ENCODE measurements at regions not wholly inside any gene's neighbourhood (a gene's known extent, or its start where the extent isn't known, plus 50 kb on each side); places are given as distances from the start of the nearest gene placed in this dataset.

- no peak for DNase-seq (ENCODE audit: low spot score)
- in situ Hi-C loops (cut with HindIII; ENCODE audit: low sequenced_read_pairs): no loop called here
Measured at GRCh38 chr15:70558406-70559264, 204.7 kb downstream of the UACA start.

- no peak for DNase-seq (ENCODE audit: low spot score)
- in situ Hi-C loops (cut with HindIII; ENCODE audit: low sequenced_read_pairs): no loop called here
Measured at GRCh38 chr15:70557521-70558258, 205.7 kb downstream of the UACA start.

GRCh38 chr15:70556779-70557178 is 206.6 kb downstream of the UACA start:
- no peak for DNase-seq (ENCODE audit: low spot score)
- in situ Hi-C loops (cut with HindIII; ENCODE audit: low sequenced_read_pairs): no loop called here

- DNase-seq (ENCODE audit: low spot score): no peak
- in situ Hi-C loops (cut with HindIII; ENCODE audit: low sequenced_read_pairs): no loop called here
Measured at GRCh38 chr15:70556151-70556741, 207.1 kb downstream of the UACA start.

- no peak for DNase-seq (ENCODE audit: low spot score)
- in situ Hi-C loops (cut with HindIII; ENCODE audit: low sequenced_read_pairs): no loop called here
Measured at GRCh38 chr15:70555713-70556112, 207.6 kb downstream of the UACA start.

- no peak for DNase-seq (ENCODE audit: low spot score)
- in situ Hi-C loops (cut with HindIII; ENCODE audit: low sequenced_read_pairs): no loop called here
Measured at GRCh38 chr15:70547846-70548487, 215.4 kb downstream of the UACA start.

GRCh38 chr15:70545526-70545925 is 217.8 kb downstream of the UACA start:
- no peak for DNase-seq (ENCODE audit: low spot score)
- in situ Hi-C loops (cut with HindIII; ENCODE audit: low sequenced_read_pairs): no loop called here

- in situ Hi-C loops (cut with HindIII; ENCODE audit: low sequenced_read_pairs): no loop called here
- no peak for DNase-seq (ENCODE audit: low spot score)
Measured at GRCh38 chr15:70541511-70541910, 221.8 kb downstream of the UACA start.

GRCh38 chr15:70539912-70540530 is 223.3 kb downstream of the UACA start:
- in situ Hi-C loops (cut with HindIII; ENCODE audit: low sequenced_read_pairs): no loop called here
- DNase-seq (ENCODE audit: low spot score): no peak

GRCh38 chr15:70539409-70539808 is 223.9 kb downstream of the UACA start:
- no peak for DNase-seq (ENCODE audit: low spot score)
- in situ Hi-C loops (cut with HindIII; ENCODE audit: low sequenced_read_pairs): no loop called here

GRCh38 chr15:70538278-70538677 is 225.1 kb downstream of the UACA start:
- in situ Hi-C loops (cut with HindIII; ENCODE audit: low sequenced_read_pairs): no loop called here
- DNase-seq (ENCODE audit: low spot score): no peak

GRCh38 chr15:70535955-70536338 is 227.4 kb downstream of the UACA start:
- no peak for DNase-seq (ENCODE audit: low spot score)
- in situ Hi-C loops (cut with HindIII; ENCODE audit: low sequenced_read_pairs): no loop called here

- in situ Hi-C loops (cut with HindIII; ENCODE audit: low sequenced_read_pairs): no loop called here
- DNase-seq (ENCODE audit: low spot score): no peak
Measured at GRCh38 chr15:70535071-70535954, 228.0 kb downstream of the UACA start.

- DNase-seq (ENCODE audit: low spot score): no peak
- in situ Hi-C loops (cut with HindIII; ENCODE audit: low sequenced_read_pairs): no loop called here
Measured at GRCh38 chr15:70533931-70534742, 229.2 kb downstream of the UACA start.

- in situ Hi-C loops (cut with HindIII; ENCODE audit: low sequenced_read_pairs): no loop called here
- DNase-seq (ENCODE audit: low spot score): no peak
Measured at GRCh38 chr15:70532531-70533186, 230.7 kb downstream of the UACA start.

- DNase-seq (ENCODE audit: low spot score): no peak
- in situ Hi-C loops (cut with HindIII; ENCODE audit: low sequenced_read_pairs): no loop called here
Measured at GRCh38 chr15:70531576-70531975, 231.8 kb downstream of the UACA start.

- in situ Hi-C loops (cut with HindIII; ENCODE audit: low sequenced_read_pairs): no loop called here
- no peak for DNase-seq (ENCODE audit: low spot score)
Measured at GRCh38 chr15:70530906-70531305, 232.5 kb downstream of the UACA start.

Measured in G401 (cell line).